HG03103 (cell line): ENCODE measurements at regions not wholly inside any gene's neighbourhood (a gene's known extent, or its start where the extent isn't known, plus 50 kb on each side); places are given as distances from the start of the nearest gene placed in this dataset.

Experiments used
- ATAC-seq: cut with Tn5 transposase; IDR thresholded peaks from one replicate; pipeline ENCODE4 v1.9.1; 2021; ENCODE audit warnings: low read depth; ENCODE audit not compliant: unreplicated experiment

DNA sequence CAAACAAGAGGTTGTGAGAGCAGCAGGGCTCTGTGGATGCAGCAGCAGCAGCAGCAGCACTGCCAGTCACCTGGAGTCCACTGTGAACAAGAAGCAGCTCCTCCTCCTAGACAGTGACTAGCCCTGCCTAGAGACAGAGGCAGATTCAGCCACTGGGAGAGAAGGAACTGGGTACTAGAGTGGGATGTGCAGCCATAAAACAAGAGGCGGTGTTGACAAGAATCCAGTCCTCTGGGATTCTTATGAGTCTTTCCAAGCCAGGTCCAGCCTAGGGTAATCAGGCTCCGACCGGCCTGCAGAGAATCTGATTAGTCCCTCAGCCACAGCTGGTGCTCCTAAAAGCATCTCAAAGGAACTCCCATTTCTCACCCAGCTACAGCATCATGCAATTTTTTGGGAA, 83.9 kb upstream of the USP47 start:
- no peak for ATAC-seq

DNA sequence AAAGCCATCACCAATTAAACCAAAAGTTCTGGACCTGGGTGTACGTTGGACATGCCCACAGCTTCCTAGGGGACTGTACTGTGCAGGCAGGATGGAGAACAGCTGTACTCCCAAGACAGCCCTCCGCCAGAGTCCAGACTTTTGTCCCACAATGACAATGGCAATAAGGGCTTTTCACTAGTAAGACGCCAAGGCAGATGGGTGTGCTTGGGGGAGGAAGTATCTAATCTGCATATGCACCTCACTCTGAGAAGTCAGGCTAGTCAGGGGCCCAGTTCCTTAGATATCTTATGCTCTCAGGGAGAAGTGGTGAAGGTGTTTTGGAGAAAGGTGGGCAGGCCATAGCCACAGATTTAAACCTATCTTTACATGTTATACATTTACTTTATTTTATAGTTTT, 85.1 kb upstream of the USP47 start:
- no peak for ATAC-seq

DNA sequence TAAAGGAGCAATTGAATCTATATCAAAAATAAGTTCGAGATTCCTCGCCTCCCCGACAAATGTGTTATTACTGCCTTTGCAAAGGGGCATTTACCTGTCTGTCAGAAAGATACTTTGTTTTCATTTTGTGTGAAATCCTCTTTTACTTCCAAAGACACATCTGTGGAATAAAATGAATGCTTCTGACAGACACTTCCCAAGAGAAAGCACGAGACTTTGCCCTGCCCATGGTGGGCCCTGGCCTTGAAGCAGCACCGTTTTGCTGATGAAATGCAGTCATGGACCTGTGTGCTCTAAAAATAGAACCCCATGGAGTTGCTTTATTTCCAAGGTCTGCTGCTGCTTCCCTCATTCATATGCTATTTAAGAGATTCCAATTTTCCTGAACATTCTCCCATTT, 85.9 kb upstream of the USP47 start:
- ATAC-seq, result no peak

DNA sequence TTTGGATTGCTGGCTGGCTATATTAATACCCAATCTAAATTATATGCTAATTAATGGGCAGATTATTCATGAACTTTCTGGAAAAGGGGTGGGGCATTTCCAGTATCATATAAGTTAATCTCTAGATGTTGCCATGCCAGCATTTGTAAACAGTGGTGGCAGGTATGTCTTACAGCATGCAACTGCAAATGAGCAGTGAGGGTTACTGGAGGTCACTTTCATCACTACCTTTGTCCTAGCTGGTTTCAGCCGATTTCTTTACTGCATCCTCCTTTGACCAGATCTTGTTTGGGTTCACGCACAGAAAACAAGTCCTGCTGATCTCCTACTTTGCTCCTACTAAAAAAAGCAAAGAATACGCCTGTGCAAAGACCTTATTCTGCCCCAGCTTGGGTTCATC, 89.1 kb upstream of the USP47 start:
- ATAC-seq, result no peak

DNA sequence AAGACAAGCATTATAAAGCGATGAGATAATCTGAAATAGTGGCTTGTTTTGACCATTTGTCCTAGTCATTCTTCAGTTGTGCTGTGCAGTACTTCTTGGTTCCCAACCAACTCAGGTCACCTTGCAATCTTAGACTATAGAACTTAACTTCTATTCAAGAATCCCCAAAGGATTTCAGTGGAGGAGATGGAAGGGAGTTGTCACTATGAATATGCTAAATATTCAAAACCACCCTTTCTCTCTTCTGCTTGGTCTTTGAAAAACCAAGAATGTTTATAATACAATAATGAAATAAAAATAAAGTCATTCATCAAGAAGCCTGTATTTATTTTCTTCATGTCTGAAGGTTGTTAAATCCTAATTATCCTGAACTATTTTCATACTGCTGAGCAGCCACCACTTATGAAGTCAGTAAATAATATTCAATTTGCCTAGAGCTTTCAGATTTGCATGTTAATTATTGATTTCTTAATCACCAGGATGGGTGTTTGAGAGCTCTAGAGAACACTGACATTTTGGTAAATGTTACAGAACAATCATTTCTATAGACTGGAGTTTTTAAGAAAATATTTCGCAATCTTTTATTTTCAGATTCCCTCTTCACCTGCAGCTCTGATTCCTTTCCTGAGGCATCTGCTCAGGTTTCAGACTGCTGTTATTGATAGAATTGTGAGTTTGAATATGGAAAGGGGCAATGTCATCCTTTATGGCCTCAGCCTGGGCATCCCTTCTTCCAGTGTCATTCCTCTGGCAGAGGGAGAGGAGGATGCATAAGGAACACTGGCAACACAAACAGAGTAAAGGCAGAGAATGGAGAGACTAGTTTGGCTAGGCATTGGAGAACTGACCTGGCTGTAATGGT, 91.5 kb upstream of the USP47 start:
- ATAC-seq, result no peak

DNA sequence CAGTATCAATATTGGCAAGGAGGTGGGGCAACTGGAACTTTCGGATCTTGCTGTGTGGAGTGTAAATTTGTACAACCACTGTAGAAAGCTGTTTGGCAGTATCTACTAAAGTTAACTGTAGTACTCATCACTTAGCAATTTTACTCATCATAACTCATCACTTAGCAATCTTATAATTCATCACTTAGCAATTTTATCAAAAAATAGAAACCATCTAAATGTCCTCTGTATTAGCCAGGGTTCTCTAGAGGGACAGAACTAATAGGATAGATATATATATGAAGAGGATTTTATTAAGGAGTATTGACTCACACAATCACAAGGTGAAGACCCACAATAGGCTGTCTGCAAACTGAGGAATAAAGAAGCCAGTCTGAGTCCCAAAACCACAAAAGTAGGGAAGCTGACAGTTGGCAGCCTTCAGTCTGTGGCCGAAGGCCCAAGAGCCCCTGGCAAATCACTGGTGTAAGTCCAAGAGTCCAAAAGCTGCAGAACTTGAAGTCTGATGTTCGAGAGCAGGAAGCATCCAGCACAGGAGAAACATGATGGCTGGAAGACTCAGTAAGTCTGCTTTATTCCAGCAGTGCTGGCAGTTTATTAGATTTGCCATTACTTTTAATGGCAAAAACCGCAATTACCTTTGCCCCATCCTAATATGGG, 92.9 kb upstream of the USP47 start:
- ATAC-seq, result no peak

DNA sequence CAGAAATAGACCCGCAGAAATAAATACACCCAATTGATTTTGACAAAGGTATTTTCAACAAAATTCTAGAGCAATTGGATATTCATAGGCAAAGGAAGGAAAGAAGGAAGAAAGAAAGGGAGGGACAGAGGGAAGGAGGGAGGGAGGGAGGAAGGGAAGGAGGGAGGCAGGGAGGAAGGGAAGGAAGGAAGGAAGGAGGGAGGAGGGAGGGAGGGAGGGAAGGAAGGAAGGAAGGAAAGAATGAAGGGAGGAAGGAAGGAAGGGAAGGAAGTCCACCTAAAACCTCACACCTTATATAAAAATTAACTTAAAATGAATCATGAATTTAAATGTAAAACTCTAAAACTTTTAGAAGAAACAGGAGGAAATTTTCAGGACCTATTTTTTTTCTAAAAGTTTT, 94.2 kb upstream of the USP47 start:
- ATAC-seq, result no peak

DNA sequence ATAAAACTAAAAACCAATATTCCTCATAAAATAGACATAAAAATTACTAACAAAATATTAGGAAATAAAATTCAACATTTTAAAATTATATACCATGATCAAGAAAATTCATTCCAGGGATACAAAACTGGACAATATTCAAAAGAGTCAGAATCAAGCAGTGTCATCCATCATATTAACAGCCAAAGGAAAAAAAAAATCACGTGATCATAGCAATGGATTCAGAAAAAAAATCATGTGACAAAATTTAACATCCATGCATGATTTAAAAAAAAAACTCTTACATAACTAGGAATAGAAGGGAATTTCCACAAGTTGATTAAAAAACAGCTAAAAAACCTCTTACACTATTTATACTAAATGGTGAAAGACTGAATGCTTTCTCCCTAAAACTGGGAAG, 95.3 kb upstream of the USP47 start:
- ATAC-seq, result no peak

DNA sequence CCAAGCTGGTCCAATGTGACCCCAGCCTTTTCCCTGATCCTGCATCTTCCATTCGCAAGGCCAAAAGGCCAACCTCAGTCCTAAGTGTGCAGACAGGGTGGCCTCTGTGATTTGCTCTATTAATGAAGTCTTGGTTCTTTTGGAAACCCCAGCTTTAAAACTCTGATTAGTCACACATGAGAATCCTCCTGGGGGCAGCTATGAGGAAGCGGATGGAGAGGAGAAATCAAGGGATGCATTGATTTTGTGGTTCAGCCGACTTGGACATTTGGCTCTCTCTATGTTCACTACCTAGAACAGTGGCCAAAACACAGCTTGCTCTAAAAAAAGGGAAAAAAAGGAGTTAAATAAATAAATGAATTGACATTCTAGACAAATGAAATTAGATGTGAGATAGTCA, 98.6 kb upstream of the USP47 start:
- ATAC-seq, result no peak

DNA sequence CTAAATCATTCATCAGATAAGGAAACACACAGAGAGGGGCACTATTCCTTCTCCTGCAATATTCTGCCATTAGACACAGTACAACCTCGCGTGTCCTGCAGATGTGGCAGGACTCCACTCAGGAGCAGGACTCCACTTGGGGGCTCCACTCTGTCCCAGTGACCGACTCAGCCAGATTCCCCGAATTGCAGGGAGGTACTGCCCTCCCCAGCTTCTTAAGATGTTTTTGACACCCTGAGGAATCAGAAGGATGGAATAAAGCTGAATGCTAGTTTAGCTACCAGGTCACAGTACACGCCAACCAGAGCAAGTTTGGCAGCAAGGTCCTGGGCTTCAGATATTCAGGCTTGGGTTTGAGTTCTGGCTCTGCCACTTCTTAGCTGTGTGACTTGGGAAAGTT, 99.3 kb upstream of the USP47 start:
- ATAC-seq, result no peak

DNA sequence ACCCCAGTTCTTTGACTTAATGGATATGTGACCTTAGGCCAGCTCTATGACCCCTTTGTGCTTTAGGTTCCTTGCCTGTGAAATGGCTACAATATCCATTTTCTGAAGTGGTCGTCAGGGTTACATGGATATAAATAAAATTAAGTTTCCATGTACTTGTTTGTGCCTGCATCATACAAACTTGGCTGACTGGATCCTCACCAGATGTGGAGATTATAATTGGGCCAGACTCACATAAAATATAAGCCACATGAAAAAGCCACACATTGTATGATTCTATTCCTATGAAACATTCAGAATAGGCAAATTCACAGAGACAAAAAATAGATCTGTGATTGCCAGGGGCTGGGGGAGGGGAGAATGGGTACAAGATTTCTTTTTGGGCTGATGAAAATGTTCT, 100.9 kb upstream of the USP47 start:
- no peak for ATAC-seq

DNA sequence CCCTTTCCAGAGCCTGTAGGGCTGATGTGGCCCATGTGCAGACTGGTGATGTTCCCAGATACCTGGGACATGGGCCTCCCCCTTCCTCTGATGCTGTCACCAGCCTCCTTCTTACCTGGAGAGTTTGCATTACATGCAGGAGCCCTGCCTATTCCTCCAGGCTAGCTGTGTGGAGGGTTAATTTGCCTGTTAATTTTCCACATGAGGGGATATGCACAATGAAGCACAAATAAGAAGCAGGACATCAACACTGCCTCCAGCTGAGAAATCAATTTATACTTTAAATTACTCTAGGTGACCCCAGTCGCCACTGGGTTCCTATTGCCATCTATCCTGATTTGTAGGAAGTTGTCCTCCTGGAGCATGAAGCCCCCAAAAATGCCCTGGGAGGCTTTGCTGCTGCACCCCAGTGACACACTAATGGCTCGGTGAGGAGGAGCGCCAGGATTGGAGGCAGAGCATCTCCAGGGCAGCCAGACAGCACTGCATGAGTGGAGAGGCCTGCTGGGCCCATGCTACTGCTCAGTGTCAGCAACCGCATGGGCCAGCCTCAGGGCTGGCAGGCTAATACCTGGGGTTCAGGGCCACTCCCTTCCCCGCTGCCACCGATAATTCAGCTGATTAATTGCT, 101.6 kb upstream of the USP47 start:
- ATAC-seq, result no peak

DNA sequence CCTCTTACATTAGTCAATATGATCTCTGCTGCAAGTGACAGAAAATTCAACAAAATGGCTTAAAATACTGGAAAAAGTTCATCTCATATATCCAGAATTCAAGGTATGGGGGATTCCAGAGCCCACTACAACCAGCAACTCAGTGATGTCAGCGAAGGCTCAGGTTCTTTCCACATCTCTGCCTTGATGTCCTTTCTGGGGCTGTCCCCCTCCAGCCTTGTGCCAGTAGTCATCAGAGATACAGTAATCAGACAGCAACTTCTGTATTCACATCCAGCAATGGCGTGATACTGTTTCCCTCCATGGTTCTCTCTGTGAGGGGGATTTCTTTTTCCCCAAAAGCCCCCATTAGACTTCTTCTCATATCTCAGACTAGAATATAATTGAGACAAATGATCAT, 103.4 kb upstream of the USP47 start:
- ATAC-seq, result no peak

DNA sequence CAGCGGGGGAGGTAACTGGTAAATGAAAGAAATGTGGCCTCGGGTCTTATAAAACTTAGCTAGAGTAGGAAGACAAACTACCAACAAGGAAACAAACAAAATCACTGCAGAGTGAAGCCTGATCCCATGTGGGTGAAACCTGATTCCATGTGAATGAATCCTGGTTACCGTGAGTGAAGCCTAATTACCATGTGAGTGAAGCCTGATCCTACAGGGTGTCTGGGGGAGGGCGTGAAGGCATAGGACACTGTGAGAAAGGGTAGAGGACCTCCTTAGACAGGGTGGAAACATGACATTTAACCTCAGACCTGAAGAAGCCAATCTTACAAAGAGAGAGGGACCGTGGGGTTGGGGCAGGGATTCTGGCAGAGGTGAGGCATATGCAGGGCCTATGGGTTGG, 106.2 kb upstream of the USP47 start:
- ATAC-seq, result no peak

DNA sequence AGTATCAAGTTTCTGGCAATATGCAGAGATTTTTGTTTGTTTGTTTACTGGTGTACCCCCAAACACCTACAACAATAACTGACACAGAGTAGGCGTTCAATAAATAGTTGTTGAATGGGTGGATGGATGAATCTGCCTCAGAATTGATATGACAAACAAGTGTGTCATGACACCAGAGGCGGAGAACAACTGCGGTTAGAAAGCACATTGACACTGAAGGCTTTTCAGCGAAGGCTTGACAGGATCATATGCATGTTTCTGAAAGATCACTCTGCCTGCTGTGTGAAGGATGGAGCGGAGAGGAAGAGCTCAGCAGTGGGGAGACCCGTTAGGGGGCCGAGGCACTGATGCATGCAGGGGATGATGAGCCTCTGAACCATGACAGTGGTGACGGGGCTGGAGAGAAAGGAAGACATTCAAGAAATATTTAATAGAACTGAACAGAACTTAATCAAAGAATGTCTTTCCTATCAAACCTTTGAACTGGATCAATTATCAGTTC, 108.5 kb upstream of the USP47 start:
- ATAC-seq, result no peak

DNA sequence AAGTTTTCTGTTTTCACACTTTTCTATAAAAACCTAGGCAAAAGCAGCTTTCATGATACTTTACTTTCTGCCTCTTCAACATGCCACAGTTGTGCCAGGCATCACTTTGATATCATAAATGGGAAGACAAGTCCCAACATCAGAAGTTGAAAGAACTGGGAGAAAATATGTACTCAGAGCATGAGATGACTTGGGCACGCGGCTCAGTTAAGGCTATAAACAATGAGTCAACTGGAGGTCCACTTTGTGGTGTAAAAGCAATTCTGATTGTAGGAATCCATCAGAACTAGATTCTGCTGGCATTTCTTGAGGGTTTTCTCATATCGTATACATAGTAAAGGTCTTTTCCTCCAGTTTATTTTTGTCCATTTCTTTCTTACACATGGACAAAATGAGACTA, 109.7 kb upstream of the USP47 start:
- no peak for ATAC-seq

DNA sequence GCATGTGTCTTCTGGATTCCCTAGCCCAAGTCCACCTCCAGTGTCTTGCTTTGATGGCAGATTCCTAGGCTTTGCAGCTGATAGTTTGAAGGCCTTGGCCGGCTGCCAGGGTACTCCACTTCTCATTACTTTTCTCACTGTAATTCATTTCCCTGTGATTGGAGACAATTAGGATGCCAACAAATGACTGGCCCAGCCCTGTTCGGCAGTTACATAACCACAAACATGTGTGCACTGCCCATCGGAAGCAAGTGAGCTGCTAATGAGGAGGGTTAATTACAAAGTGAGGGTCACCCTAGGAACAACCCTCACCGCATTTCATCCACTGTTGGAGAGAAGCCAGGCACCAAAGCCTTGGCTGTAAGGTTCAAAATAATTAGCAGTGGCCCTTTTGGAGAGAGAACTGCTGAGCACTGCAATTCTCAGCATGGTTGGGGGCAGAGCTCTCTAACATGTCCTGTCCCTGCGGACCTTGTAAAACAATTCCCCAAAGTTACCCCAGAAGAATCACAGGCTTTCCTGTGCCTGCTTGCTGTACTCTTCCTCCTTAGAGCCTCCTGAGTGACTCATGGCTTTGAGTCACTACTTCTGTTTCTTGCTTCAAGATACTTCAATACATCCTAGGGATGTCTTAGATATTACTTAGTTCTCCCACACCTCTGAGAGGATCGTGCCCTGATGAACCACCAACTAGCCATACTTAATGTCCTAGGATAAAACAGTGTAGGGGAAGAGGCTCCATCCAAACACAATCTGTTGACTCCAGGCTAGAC, 109.7 kb upstream of the GALNT18 start:
- no peak for ATAC-seq

DNA sequence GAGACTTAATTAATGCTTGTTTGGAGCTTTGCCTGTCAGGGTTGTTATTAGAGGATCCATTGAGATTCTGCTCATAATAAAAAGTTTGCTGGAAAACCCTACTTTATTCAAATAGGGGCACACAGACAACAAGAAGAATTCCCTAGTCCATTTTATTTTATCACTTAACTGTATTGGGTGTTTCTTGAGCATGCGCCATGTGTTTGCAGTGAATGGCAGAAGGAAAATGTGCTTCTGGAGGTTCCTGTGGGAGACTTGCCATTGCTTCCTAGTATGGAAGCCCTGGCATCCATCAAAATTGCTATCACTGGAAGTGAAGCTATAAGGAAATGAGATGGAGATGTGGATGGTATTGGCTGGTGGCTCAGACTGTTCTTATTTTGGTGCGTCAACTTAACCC, 106.6 kb upstream of the GALNT18 start:
- ATAC-seq, result no peak

DNA sequence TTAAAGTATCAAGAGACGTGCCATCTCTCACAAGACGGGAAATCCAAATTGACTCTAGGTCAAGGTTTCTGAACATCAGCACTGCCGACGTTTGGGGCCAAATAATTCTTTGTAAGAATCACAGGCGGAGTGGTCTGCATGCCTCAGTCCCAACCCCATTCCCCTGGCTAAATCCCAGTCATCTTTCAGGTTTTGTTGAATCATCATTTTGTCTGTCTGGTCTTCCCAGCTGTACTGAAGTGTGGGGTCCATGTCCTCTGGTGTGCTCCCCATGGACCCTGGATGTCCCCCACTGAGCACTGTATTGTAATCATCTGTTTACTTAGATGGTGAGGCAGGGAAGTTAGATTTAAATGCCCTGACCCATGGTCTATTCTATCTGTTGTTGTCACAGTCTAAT, 103.6 kb upstream of the GALNT18 start:
- no peak for ATAC-seq

DNA sequence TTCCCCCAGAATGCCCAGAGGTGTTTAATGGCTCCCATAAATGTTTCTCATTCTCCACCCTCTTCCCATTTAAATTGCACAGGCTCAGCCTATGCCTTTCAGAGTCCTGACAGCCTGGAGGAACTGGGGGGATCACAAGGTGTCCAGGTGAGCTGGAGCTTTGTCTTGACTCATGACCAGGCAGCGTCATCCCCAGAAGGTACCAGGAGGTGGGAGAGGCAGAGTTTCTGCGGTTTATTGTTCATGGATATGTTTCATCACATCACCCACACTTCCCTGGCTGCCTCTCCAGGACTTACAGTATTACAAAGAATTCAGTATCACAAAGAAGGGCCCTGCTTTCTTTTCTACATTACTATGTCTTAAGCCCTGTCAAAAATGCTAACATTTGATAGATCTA, 103.2 kb upstream of the GALNT18 start:
- no peak for ATAC-seq

DNA sequence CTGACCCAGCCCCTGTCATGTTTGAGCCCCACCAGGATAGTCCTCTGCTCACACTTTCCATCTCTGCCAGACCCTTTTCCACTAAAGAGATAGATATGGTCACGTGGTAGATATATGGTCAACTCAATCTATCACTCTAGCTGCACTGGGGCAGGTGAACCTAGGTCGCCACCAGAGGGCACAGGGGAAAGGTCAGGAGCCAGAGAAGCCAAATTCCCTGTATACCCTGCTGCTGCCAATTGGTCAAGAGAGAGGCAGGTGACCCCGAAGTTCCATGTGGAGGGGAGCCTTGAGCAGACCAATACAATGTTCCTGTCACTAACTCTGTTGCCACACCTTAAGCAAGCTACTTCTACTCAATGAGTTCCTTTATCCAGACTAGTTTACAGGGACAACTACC, 101.1 kb upstream of the GALNT18 start:
- no peak for ATAC-seq
